DND-41 (cell line): ENCODE measurements at regions not wholly inside any gene's neighbourhood (a gene's known extent, or its start where the extent isn't known, plus 50 kb on each side); places are given as distances from the start of the nearest gene placed in this dataset.

Source experiments
- ATAC-seq: fragments of 200-7000 bp; cut with Tn5 transposase; 3 replicates; pipeline ENCODE4 v1.9.1; 2021; ENCODE audit warnings: low read depth; ENCODE audit not compliant: insufficient read depth
- DNase-seq: peaks from one replicate; pipeline ENCODE4 v3.0.0-alpha.2; 2020
- H2AFZ ChIP-seq: 2 replicates; pipeline ENCODE4 v1.6.0; 2012; ENCODE audit warnings: low read depth, low read length
- H3K27ac ChIP-seq: 2 replicates; pipeline ENCODE4 v1.5.1; 2012; ENCODE audit warnings: low read length, inconsistent platforms
- H3K27me3 ChIP-seq: fragments of 200-600 bp; sonication (generic); 2 replicates; pipeline ENCODE4 v1.6.0; 2012; ENCODE audit warnings: low read length, mild to moderate bottlenecking, inconsistent platforms; ENCODE audit not compliant: insufficient read depth, poor library complexity
- H3K36me3 ChIP-seq: 2 replicates; pipeline ENCODE4 v1.5.1; 2012; ENCODE audit warnings: low read length, inconsistent platforms; ENCODE audit not compliant: insufficient read depth
- H3K4me1 ChIP-seq: 2 replicates; pipeline ENCODE4 v1.5.1; 2012; ENCODE audit warnings: mild to moderate bottlenecking, low read length; ENCODE audit not compliant: insufficient read depth
- H3K4me2 ChIP-seq: 2 replicates; pipeline ENCODE4 v1.6.0; 2012; ENCODE audit warnings: mild to moderate bottlenecking, moderate library complexity, low read length, inconsistent platforms; ENCODE audit not compliant: insufficient read depth
- H3K4me3 ChIP-seq, 2 experiments: fragments of 200-600 bp in 1 of 2; shearing (Covaris generic) in 1 of 2; 2 replicates each; pipeline ENCODE4 v1.5.1; 2012 to 2016; ENCODE audit warnings: inconsistent platforms in 2 of 2, low read length in 2 of 2, mild to moderate bottlenecking in 2 of 2, low read depth in 1 of 2, moderate library complexity in 1 of 2
- H3K79me2 ChIP-seq: 2 replicates; pipeline ENCODE4 v1.6.0; 2012; ENCODE audit warnings: low read length, inconsistent platforms; ENCODE audit not compliant: insufficient read depth
- H3K9ac ChIP-seq: 2 replicates; pipeline ENCODE4 v1.6.0; 2012; ENCODE audit warnings: low read depth, mild to moderate bottlenecking, inconsistent platforms, low read length, moderate library complexity
- H3K9me3 ChIP-seq: 2 replicates; pipeline ENCODE4 v1.5.1; 2012; ENCODE audit warnings: low read length, moderate library complexity, mild to moderate bottlenecking, inconsistent platforms; ENCODE audit not compliant: insufficient read depth, severe bottlenecking
- H4K20me1 ChIP-seq: 2 replicates; pipeline ENCODE4 v1.6.0; 2012; ENCODE audit warnings: low read length; ENCODE audit not compliant: insufficient read depth
- EZH2 ChIP-seq: IDR thresholded peaks from 3 replicates; pipeline ENCODE4 v1.6.1; 2012; ENCODE audit warnings: borderline replicate concordance, low read depth, mild to moderate bottlenecking, moderate library complexity, low read length, inconsistent platforms; ENCODE audit not compliant: severe bottlenecking
- TF ChIP-seq, protein P1 (sequence below): IDR thresholded peaks from 2 replicates; pipeline ENCODE4 v1.5.1; 2012; ENCODE audit warnings: borderline replicate concordance, low read length, moderate library complexity, mild to moderate bottlenecking; ENCODE audit not compliant: poor library complexity, severe bottlenecking; ENCODE audit errors: extremely low read depth

DNA sequence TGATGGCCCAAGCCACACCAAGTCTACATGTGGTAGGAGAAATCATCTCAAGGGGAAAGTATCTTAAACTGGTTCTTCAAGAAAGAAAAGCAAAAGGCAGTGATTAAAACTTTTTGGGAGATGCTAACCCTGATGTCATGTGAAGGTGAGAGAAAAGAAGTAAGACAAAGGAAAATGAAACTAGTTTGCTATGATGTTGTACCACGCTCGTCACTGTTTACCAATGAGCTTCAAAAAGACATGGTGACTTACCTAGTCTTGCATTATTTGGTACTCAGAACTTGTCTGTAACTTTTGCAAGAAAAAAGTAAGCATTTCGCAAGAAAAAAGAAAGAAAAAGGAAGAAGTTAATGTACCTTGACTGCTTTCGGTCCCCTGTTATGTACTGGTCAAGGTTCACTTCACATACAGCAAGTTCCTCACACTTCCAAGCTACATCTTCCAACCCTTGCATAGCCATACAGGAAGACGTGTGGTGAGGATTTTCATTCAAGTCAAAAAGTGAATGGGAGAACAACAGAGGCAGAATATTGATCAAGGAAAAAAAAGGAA, 739.3 kb downstream of the NR2F1-AS1 start:
- Histone ChIP-seq H4K20me1 (no peaks in the 10 kb centered on the region), H3K36me3 (no peaks in the 10 kb centered on the region), H3K79me2 (no peaks in the 10 kb centered on the region), H3K9me3 (no peaks in the 10 kb centered on the region), H3K9ac (no peak overlapping the region), H3K4me2 (no peak overlapping the region), H3K27ac (no peak overlapping the region), H2AFZ (no peak overlapping the region), H3K4me1 (no peaks in the 10 kb centered on the region), H3K4me3 (no peak overlapping the region), H3K27me3 (no peaks in the 10 kb centered on the region)
- TF ChIP-seq, protein P1, sequence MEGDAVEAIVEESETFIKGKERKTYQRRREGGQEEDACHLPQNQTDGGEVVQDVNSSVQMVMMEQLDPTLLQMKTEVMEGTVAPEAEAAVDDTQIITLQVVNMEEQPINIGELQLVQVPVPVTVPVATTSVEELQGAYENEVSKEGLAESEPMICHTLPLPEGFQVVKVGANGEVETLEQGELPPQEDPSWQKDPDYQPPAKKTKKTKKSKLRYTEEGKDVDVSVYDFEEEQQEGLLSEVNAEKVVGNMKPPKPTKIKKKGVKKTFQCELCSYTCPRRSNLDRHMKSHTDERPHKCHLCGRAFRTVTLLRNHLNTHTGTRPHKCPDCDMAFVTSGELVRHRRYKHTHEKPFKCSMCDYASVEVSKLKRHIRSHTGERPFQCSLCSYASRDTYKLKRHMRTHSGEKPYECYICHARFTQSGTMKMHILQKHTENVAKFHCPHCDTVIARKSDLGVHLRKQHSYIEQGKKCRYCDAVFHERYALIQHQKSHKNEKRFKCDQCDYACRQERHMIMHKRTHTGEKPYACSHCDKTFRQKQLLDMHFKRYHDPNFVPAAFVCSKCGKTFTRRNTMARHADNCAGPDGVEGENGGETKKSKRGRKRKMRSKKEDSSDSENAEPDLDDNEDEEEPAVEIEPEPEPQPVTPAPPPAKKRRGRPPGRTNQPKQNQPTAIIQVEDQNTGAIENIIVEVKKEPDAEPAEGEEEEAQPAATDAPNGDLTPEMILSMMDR = no peak
- TF ChIP-seq EZH2 = no peak
- DNase-seq = no peak
- no peak for ATAC-seq

DNA sequence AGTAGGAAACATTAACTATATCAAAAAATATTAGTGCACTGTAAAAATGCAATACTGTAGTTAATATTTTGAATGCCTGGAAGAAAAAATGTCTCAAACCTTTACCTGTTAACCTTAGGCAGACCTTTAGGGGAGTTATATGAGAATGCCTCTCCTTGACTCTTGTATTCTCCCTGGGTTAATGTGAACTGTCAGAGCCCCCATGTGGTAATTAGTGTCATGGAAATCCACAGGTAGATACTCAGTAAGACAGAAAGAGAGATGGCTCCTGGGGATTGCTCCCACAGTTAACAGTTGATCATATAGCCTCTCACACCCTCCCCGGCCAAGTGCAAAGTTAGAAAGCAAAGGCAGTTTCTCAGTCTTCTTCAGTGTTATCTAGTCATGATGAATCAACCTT, 742.8 kb downstream of the NR2F1-AS1 start:
- H3K36me3 ChIP-seq = no peaks in the 10 kb centered on the region
- TF ChIP-seq, protein P1 = no peak
- TF ChIP-seq EZH2 = no peak
- no peak overlapping the region for H3K4me2 ChIP-seq
- no peaks in the 10 kb centered on the region for H4K20me1 ChIP-seq
- no peaks in the 10 kb centered on the region for H3K27me3 ChIP-seq
- no peak overlapping the region for H3K4me3 ChIP-seq
- no peak overlapping the region for H3K27ac ChIP-seq
- peaks cover 6% of the 10 kb centered on the region for H3K9me3 ChIP-seq
- no peak overlapping the region for H2AFZ ChIP-seq
- no peaks in the 10 kb centered on the region for H3K79me2 ChIP-seq
- no peak overlapping the region for H3K9ac ChIP-seq
- no peak for ATAC-seq
- no peaks in the 10 kb centered on the region for H3K4me1 ChIP-seq
- DNase-seq = no peak

DNA sequence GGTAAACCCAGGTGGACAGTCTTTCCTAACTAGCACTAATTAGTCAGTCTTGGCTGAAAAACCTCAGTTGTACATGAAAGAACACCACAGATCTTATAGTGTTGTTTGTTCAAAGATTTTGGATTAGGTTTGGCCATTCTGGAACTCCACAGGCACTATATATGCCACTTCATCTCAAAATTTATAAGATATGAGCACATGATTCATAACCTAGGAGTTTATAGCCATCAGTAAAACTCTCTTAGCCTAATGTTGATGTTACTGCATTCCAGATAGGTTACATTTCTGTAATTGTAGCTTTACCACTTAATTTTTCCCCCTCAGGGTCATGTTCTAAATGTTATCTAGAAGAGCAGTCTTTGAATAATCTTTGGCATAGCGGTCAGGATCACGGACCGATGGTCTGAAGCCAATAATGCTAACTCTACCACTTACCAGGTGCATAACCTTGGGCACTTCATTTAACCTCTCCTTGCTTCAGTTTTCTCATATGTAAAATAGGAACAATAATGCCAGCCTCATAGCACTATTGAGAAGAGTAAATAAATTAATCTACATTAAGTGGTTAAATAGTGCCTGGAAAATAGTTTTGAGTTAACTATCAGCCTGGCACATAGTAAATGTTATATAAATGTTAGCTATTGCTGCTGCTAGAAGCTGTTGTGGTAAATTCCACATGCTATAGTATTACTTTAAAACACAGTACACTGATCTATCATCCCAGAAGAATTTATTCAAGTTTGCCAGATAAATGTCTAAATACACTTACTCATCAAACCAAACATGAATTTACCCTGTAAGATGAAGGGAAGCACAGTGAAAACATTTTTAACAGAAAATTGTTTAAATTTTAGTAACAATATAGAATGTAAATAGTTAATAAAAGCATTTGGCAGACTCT, 743.9 kb downstream of the NR2F1-AS1 start:
- Histone ChIP-seq H2AFZ (no peak overlapping the region), H3K9me3 (peaks cover 6% of the 10 kb centered on the region), H3K36me3 (no peaks in the 10 kb centered on the region), H3K9ac (no peak overlapping the region), H3K79me2 (no peaks in the 10 kb centered on the region), H3K4me2 (no peak overlapping the region), H3K4me3 (no peak overlapping the region), H3K27me3 (no peaks in the 10 kb centered on the region), H3K27ac (no peak overlapping the region), H4K20me1 (no peaks in the 10 kb centered on the region), H3K4me1 (no peaks in the 10 kb centered on the region)
- no peak for ATAC-seq
- no peak for DNase-seq
- TF ChIP-seq, protein P1 = no peak
